RPMI7951 (cell line): ENCODE measurements at regions not wholly inside any gene's neighbourhood (a gene's known extent, or its start where the extent isn't known, plus 50 kb on each side); places are given as distances from the start of the nearest gene placed in this dataset.
"Not testable (repeated sequence)": the region's sequence is repeated elsewhere in the genome, so short reads cannot be mapped to it uniquely, and the experiment has no call there.

ENCODE experiments used
- DNase-seq: peaks from one replicate; pipeline ENCODE4 v3.0.0-alpha.2; 2012; ENCODE audit warnings: low read depth

DNA sequence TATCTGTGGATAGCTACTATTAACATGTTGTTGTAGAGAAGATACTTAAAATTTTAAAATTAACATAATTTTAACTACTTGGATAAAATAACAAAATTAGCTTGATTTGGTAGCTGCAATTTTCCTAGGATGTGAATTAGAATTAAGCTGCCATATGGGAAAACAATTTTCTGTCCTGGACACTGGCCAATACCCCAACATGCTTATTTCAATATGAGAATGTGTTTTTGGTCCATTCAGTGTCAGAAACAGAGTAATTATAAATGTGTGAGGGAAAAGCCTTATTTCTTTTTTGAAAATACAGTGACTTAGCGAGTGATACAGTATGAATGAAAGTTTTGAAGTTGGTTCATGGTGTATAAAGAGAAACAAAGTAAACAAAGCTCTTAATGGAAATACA, 948.3 kb upstream of the GYPC start:
- DNase-seq: no peak

DNA sequence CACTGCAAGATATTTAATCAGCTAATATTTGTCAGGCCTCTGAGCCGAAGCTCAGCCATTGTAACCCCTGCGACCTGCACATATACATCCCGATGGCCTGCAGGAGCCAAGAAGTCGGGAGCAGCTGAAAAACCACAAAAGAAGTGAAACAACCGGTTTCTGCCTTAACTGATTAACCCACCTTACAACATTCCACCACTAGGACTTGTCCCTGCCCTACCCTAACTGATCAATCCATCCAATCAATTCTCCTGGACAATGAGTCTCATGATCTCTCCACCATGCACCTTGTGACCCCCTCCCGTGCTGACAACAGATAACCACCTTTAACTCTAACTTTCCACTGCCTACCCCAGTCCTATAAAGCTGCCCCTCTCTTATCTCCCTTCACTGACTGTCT, 945.4 kb upstream of the GYPC start:
- no peak for DNase-seq

DNA sequence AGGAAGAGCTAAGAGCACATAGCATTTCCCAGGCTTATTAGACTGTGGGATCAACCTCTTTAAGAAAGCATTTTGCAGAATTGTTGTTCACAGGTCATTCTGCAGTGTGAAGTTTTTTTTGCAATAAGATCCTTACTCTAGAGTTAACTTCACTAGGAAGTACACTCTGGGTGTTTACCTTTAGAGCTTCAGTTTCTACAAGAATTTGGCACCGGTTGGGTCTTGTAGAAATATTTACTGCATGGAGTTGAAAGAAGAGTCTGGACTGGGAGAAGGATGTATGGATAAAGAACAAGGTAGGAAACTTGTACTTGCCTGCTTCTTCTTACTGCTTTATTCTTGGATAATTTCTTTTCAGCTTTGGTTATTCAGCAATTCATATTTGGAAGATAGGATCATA, 944.9 kb upstream of the GYPC start:
- DNase-seq: no peak

DNA sequence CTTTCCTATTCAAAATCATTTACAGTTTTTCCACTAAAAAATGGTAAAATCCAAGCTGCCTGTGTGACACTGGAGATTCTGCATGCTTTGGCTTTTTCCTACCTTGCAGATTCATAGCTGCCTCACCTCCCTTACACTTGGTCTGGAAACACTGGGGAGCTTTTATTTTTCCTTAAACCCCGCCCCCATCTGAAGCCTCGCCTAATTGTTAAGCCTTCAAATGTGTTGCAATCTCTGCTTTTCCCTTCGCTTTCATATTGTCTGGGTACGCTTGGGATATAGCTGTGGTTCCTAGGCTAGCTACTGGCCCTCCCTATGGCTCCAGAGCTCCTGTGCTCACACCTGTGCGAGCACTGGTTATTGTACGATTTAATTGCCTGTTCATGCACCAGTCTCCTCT, 942.4 kb upstream of the GYPC start:
- no peak for DNase-seq

DNA sequence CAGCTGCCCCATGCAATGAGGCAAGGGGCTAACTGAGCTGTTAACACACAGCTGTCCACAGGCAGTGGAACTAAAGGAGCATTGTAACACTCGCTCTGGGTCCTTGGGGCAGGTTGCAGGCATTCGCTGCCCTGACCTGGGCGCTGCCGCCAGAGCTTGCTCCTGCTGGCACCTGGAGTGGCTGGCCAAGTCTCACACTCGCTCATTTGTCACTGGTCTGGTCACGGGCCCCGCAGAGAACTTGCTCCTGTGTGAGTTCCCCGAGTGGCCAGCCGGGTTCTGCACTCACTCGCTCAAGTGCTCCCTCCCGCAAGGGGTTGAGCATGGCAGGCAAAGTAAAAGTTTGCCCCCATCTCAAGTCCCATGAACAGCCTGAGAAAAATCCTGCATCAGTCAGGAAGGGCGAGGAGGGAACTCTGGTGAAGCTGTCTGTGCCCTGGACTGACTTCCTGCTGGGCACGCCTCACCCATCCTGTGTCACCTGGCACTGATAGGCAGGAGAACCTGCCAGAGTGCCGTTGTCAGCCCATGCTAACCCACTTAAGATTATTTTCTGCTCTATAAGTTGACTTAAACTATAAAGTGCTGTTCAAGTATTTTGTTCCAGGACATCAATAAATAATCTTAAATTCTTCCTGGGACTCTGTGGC, 934.8 kb upstream of the GYPC start:
- DNase-seq: no peak

DNA sequence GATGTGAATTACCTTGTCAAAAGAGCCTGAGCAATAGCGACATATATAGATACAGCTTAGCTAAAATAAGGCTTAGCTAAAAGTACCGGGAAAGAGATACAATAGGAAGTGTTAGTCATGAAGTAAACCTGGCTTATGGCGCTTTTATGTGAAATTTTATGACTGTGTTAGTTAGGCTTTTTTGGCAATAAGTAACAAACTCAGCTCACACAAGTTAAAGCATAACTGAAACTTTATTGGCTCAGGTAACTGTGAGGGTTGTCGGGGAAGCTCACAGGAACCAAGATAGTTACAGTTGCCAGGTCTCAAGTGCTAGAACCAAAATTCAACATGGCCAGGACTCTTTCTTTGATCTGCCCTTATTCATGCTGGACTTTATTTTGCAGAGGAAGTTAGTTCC, 925.0 kb upstream of the GYPC start:
- no peak for DNase-seq

DNA sequence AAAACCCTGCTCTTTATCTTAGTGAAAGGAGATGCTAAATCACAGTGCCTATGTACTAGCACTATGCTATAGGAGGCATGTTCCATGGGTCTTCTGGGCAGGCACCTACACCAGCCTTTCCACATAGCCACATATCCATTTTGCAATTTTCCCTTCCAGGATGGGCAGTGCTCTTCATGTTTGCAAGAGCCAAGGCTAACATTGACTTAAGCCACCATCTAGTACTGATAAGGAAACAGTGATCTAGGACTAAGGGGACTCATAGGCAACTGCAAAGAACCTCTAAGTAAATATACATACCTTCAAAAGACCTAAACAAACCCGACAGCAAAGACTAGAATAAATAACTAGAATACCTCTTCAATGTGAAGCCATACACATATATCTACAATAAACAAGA, 919.7 kb upstream of the GYPC start:
- DNase-seq: no peak

DNA sequence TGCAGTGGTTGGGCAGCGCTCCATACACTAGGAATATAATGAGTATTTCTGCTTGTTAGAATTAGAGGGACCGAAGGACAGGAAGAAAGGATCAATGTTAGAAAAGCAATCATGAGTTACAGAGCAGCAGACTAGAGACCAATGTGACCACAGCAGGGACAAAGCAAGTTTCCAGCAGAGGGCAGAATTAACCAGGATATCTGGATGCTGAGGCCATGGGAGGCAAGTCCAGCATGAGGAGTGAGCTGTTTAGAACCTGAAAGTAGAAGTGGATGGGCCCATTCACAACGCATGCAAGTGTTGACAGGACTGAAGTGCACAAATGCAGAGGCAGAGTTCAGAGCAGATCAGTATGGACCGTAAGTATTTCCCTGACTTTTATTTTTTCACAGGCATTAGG, 910.4 kb upstream of the GYPC start:
- no peak for DNase-seq

DNA sequence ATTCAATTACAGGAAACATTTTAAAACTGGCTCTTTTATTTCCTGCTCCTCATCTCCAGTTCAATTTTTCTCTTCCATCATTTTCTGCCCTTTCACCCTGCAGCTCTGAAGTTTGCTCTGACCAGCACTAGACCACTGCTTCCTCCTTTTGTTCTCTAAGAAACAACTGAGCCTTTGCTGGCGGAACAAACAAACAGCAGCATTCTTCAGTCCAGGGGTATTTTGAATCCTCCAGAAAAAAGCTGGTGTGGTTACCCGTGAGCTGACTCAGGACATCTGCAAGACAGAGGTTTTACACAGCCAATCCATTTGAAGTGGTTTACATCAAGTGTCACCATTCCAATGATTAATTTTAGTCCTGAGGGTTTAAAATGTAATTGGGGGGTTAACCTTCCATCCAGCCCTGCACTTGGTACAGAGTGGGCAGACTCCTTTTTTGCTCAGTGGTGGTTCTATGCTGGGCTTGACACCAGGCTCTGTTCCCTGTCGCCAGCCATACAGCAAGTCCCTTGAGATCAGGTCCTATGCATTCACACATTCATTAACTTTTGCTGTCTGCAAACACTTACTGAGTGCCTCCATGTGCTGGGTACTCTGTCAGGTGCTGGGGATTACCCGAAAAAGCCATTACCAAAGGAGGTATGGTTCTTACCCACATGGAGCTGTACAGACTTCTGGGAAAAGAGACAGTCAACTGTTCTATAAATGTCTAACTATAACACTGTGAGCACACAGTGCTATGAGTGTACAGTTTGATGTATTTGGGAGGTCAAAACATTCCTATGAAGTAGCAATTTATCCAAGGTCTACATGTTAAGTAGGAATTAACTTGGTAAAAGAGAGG, 909.4 kb upstream of the GYPC start:
- no peak for DNase-seq

DNA sequence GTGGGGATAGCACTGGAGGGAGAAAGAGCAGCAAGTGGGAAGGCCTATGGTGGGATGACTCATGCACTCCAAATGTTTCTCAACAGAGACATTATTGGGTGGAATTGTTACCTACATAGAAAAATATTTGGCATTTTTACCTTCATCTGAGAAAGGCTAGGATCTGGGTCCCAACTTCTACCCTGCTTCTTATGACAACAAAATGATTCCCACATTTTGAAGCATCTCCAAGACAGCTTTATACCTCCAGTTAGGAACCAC, 908.9 kb upstream of the GYPC start:
- no peak for DNase-seq

DNA sequence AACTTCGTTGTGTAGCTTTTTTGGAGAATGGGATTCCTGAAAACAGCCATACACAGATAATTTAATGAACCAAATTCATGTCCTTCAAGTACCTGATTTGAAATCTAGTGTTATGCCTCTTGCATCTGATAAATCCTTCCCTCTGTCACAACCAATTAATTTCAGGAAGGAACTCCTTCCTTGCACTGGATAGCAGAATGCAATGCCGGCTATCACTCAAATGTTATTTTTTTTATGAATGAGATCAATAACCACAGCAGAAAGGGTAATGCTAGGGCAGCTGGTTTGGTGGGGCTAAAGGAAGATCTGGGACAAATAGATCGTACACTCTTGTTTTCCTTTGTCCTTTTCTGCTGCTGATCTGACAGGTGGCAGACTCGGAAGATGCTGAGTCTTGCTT, 899.5 kb upstream of the GYPC start:
- no peak for DNase-seq

DNA sequence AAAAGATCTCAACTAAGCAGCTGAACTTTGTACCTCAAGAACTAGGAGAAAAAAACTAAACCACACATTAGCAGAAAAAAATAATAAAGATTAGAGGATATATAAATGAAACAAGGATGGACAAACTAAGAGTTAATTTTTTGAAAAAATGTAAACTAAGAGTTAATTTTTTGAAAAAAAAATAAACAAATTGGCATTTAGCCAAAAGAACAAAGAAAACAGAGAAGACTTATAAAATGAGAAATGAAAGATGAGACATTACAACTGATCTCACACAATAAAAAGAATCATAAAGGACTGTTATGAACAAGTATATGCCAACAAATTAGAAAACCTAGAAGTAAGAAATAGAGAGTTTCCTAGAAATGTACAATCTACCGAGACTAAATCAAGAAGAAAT, 859.2 kb upstream of the GYPC start:
- no peak for DNase-seq

DNA sequence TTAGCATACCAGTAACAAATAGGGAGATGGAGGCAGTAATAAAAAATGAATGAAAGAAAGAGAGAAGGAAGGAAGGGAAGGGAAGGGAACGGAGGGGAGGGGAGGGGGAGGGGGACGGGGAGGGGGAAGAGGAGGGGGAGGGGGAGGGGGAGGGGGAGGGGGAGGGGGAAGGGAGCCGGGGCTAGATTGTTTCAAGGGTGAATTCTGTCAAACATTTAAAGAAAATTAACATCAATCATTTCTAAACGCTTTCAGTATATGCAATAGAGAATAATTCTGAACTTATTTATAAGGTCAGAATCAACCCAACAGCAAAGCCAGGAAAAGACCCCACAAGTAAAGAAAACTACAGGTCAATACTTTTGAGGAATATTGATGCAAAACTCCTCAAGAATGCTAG, 858.8 kb upstream of the GYPC start:
- DNase-seq: no peak

DNA sequence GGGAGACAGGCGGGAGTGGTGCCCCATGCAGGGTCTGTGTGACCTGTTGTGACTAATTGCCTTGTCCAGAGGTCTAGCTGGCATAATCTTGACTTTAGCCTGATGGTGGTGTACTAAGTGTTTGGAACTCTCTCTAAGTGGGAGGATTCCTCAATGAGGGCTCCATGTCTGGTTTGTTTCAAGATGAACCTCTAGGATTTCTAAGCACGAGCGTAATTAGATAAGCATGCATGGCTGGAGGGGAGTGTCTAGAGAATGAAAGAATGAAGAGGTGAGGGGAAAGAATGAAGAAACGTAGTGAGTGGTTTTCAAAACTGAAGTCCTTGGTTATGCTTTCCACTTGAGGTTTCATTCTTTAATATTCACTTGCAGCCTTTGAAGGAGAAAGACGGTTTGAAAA, 833.2 kb upstream of the GYPC start:
- DNase-seq: no peak

DNA sequence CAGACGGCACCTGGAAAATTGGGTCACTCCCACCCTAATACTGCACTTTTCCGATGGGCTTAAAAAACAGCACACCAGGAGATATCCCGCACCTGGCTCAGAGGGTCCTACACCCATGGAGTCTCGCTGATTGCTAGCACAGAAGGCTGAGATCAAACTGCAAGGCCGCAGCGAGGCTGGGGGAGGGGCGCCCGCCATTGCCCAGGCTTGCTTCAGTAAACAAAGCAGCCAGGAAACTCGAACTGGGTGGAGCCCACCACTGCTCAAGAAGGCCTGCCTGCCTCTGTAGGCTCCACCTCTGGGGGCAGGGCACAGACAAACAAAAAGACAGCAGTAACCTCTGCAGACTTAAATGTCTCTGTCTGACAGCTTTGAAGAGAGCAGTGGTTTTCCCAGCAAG, 830.2 kb upstream of the GYPC start:
- not testable (repeated sequence) for DNase-seq

DNA sequence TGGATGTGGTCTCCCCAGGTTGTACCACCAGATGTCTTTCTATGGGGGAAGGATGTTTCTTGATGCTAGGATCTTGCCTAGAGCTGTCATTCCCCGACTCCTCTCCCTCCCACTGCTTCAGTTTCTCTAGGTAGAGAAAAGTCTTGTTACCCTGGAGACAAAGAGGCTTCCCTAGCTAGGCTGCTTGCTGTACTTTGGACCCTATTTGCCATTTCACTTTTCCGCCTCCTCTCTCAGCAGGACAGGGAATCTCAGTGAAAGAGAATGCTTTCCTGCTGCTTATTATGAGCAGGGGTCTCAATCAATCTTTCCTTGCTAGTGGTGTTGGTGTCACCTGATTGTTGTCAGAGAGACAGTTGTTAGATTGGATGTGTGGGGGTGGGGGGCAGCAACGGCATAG, 818.8 kb upstream of the GYPC start:
- DNase-seq: no peak

DNA sequence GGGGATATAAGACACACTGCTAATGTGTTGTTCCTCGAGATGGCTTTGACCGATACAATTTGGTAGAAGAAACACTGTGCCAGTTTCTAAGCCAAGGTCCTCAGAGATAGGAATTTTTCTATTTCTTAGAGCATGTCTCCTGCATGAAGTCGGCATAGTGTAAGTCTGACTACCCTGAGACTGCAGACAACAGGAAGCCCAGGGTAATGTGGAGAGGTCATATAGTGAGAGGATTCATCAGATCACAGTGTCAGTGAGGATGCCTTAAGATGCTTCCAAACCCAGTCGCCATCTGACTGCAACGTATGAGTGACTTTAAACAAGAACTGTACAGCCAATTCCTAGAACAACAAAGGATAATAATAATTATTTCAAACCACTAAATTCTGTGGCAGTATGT, 818.3 kb upstream of the GYPC start:
- DNase-seq: no peak

DNA sequence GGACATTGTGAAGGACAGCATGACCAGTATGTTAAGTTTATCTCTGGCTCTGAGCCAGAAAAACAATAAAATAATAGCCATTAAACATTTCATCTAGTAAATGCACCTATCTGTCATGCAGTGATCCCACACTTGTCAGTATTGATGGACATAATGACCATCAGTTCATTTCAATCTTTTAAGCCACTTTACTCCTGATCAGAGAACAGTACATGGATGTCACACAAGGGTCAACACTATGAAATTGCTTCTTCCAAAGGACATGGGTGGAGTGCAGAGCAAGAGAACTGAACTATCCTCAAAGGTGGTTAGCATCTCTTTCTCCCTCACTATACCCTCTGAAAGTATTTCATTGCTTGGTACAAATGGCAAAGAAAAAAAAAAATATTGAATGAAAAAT, 816.0 kb upstream of the GYPC start:
- no peak for DNase-seq

DNA sequence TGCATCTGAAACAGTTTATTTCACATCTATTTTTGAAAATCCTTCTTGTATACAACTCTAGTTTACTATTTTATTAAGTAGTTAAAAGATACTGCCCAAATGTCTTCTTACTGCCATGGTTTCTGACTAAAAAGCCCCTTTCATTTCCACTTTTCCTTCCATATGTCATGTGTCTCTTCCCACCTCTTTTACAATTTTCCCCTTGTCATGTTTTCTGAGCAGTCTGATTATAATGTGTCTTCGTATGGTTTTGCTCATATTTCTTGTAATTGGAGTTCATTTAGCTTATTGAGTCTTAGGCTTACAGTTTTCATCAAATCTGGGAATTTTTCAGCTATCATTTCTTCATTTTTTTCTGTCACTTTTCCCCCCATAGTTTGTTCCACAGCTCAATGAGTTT, 813.9 kb upstream of the GYPC start:
- DNase-seq: no peak

DNA sequence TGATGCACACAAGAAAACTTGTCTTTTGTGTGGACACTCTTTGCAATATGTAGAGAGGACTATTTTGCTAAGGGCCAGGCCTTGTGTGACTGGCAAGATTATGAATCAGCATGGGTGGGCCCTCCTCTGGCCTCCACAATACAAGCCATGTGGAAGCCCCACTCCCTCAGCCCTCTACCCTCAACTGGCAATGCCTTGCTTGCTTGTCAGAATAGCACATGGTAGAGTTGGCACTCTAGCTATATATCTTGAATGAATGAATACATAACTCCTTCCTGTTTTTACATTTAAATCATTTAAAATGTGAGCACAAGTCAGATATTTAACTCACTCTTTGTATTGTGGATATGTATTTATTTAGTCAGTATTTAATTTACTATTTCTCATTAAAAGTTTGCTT, 805.4 kb upstream of the GYPC start:
- DNase-seq: no peak

DNA sequence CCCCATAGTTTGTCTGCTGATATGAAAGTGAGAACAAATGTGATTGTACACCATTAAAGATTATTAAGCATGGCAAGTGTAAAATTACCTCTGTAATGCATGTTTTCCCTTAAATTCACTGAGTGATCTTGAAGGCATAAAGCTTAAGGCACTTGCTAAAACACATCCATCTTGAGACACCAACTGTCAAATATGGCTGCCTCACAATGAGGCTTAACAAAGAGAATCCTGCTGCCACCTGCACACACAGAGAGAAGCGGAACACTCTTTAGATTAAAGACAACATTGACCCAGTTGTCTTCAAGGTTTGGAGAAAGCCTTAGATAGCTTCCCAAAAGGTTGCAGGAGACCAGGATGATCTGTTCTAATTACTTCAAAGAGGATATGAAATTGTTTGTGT, 803.6 kb upstream of the GYPC start:
- no peak for DNase-seq

DNA sequence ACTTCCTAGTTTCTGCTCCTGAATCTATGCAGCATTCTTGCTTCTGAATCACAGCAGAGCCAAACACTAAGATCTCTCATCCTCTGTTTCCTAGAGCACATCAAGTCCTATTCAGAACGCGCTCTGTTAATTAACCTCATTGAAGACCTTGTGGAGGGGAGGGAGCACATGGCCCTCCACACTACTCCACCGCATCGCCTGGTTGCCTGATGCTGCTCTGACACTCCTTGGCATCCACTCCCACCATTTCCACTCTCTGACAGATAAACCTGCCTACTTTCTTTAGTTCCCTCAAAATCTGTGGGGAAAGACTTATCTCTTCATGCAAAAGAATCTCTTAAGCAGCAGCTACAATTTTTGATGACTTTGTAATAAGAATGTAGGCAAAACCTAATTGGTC, 802.3 kb upstream of the GYPC start:
- no peak for DNase-seq

DNA sequence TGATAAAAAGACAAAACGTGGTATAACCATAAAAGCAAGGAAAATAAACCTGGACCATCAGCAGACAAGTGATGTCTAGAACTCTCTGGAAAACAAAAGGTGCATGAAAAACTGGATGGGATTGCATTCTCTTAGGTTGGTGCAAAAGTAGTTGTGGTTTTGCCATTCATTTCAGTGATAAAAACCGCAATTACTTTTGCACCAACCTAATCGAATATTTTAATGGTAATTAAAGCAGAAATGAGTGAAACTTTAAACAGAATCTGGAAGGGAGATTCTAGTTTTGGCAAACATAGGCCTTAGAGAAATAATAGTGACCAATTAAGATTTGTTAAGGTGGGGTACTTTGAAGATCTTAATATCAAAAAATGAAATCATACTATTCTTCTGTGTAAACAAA, 800.8 kb upstream of the GYPC start:
- DNase-seq: no peak
